Peyer's patch (tissue), 4 donors: ENCODE measurements at regions not wholly inside any gene's neighbourhood (a gene's known extent, or its start where the extent isn't known, plus 50 kb on each side); places are given as distances from the start of the nearest gene placed in this dataset.

Experiments used
- POLR2A ChIP-seq, 2 donors: fragments of 450-650 bp; IDR thresholded peaks; one replicate each; pipeline ENCODE4 v1.5.1; 2017; ENCODE audit warnings: antibody characterized with exemption in 2 of 2, mild to moderate bottlenecking in 2 of 2, moderate library complexity in 2 of 2
- TF ChIP-seq, protein P1 (sequence below), 6 experiments: fragments of 450-650 bp in 4 of 6; fragments of 200-600 bp in 2 of 6; sonication (generic) in 1 of 6; IDR thresholded peaks; one replicate each; pipeline ENCODE4 v1.5.1; 2017 to 2019; ENCODE audit warnings: antibody characterized with exemption in 6 of 6, mild to moderate bottlenecking in 3 of 6, moderate library complexity in 1 of 6

DNA sequence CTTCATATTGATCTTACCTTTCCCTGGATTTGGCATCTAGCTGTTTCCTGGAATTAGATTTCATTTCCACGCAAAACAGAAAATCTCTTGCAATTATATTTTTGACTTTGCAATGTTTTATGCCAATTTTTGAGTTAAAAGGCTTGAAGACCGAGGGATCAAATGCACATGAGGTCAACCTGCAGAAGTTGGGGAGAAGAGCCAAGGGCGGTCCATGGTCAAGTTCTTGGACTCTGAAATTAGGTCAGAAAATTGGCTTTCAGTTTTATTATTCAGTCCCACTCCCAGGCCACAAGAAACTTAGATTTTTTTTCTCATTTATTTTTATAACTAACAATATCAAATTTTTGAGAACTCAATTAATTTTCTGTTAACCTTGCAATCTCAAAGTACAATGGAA lies 499.1 kb upstream of the USP24 start:
- TF ChIP-seq, protein P1, sequence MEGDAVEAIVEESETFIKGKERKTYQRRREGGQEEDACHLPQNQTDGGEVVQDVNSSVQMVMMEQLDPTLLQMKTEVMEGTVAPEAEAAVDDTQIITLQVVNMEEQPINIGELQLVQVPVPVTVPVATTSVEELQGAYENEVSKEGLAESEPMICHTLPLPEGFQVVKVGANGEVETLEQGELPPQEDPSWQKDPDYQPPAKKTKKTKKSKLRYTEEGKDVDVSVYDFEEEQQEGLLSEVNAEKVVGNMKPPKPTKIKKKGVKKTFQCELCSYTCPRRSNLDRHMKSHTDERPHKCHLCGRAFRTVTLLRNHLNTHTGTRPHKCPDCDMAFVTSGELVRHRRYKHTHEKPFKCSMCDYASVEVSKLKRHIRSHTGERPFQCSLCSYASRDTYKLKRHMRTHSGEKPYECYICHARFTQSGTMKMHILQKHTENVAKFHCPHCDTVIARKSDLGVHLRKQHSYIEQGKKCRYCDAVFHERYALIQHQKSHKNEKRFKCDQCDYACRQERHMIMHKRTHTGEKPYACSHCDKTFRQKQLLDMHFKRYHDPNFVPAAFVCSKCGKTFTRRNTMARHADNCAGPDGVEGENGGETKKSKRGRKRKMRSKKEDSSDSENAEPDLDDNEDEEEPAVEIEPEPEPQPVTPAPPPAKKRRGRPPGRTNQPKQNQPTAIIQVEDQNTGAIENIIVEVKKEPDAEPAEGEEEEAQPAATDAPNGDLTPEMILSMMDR (IDR thresholded peaks at IDR 0.05) = no peak
- TF ChIP-seq POLR2A (IDR thresholded peaks at IDR 0.05) = no peak
